Neural progenitor cell (in vitro differentiated cells): ENCODE measurements at regions not wholly inside any gene's neighbourhood (a gene's known extent, or its start where the extent isn't known, plus 50 kb on each side); places are given as distances from the start of the nearest gene placed in this dataset.

Experiments
- DNase-seq: peaks from one replicate; pipeline ENCODE4 v3.0.0-alpha.2; 2016; ENCODE audit warnings: low spot score
- H2AFZ ChIP-seq: fragments of 200-600 bp; sonication (generic); replicated peaks from 2 replicates; pipeline ENCODE4 v1.6.1; 2016; ENCODE audit warnings: antibody characterized with exemption
- H3F3A ChIP-seq: fragments of 200-600 bp; sonication (generic); 2 replicates; pipeline ENCODE4 v1.6.1; 2016; ENCODE audit warnings: antibody characterized with exemption, low read depth
- H3K27ac ChIP-seq: fragments of 200-600 bp; sonication (generic); 2 replicates; pipeline ENCODE4 v1.5.1; 2016; ENCODE audit warnings: mild to moderate bottlenecking
- H3K27me3 ChIP-seq: fragments of 200-600 bp; sonication (generic); 2 replicates; pipeline ENCODE4 v1.6.1; 2016; ENCODE audit warnings: mild to moderate bottlenecking, moderate library complexity
- H3K36me3 ChIP-seq: fragments of 200-600 bp; sonication (generic); 2 replicates; pipeline ENCODE4 v1.5.1; 2016
- H3K4me1 ChIP-seq: fragments of 200-600 bp; sonication (generic); 2 replicates; pipeline ENCODE4 v1.6.1; 2016; ENCODE audit warnings: mixed run types
- H3K4me2 ChIP-seq: fragments of 200-600 bp; sonication (generic); 2 replicates; pipeline ENCODE4 v1.6.1; 2016
- H3K4me3 ChIP-seq: fragments of 200-600 bp; sonication (generic); 2 replicates; pipeline ENCODE4 v1.5.1; 2016
- H3K79me2 ChIP-seq: fragments of 200-600 bp; sonication (generic); 2 replicates; pipeline ENCODE4 v1.6.1; 2016; ENCODE audit warnings: low read depth
- H3K9ac ChIP-seq: fragments of 200-600 bp; sonication (generic); 2 replicates; pipeline ENCODE4 v1.6.1; 2016
- H3K9me3 ChIP-seq: fragments of 200-600 bp; sonication (generic); 2 replicates; pipeline ENCODE4 v1.5.1; 2016; ENCODE audit warnings: low read depth
- H4K20me1 ChIP-seq: fragments of 200-600 bp; sonication (generic); 2 replicates; pipeline ENCODE4 v1.6.1; 2016; ENCODE audit warnings: low read depth
- H3K27ac Mint-ChIP-seq: 3 replicates; pipeline ENCODE4 v1.8.0; 2021; ENCODE audit warnings: mixed read lengths
- H3K27me3 Mint-ChIP-seq: 2 replicates; pipeline ENCODE4 v1.8.0; 2022; ENCODE audit warnings: low read depth, mild to moderate bottlenecking, inconsistent platforms, moderate library complexity, mixed read lengths; ENCODE audit not compliant: insufficient read depth
- H3K36me3 Mint-ChIP-seq: 3 replicates; pipeline ENCODE4 v1.8.0; 2021; ENCODE audit warnings: mixed read lengths
- H3K4me1 Mint-ChIP-seq: 3 replicates; pipeline ENCODE4 v1.8.0; 2021; ENCODE audit warnings: mixed read lengths
- H3K4me3 Mint-ChIP-seq: 3 replicates; pipeline ENCODE4 v1.8.0; 2021; ENCODE audit warnings: mild to moderate bottlenecking, moderate library complexity, mixed read lengths
- H3K9me3 Mint-ChIP-seq: 3 replicates; pipeline ENCODE4 v1.8.0; 2020; ENCODE audit warnings: mixed read lengths
- EZH2 ChIP-seq: fragments of 200-600 bp; sonication (generic); IDR thresholded peaks from 2 replicates; pipeline ENCODE4 v1.6.1; 2017; ENCODE audit warnings: antibody characterized with exemption, mild to moderate bottlenecking, moderate library complexity
- EZH2phosphoT487 ChIP-seq: fragments of 200-600 bp; sonication (generic); IDR thresholded peaks from 2 replicates; pipeline ENCODE4 v1.6.1; 2017; ENCODE audit warnings: antibody characterized with exemption
- TF ChIP-seq, protein P1 (sequence below): fragments of 200-600 bp; sonication (generic); IDR thresholded peaks from 2 replicates; pipeline ENCODE4 v1.5.1; 2017; ENCODE audit warnings: antibody characterized with exemption, mild to moderate bottlenecking

DNA sequence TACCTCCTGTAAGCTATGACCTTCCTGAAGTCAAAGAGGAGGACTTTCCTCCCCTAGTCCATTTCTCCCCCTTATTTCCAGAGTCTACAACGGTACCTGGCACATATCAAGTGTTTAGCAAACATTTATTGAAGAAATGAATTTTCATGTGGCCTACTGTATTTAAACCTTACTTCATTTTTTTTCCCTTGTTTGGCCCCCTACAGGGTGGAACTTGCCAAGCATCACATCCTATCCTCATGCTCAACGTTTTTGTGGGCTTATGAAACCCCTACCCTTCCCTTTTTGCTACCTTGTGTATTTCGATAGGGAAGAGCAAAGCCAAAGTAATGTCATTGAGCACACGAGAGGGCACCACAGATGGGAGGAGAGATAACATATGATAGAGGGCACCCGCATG, 1857.8 kb upstream of the WWC1 start:
- H3K27me3 Mint-ChIP-seq = no peaks in the 10 kb centered on the region
- H3K27ac Mint-ChIP-seq = no peak overlapping the region
- H3K27ac ChIP-seq = no peak overlapping the region
- no peaks in the 10 kb centered on the region for H3K9me3 ChIP-seq
- H3K36me3 ChIP-seq = no peaks in the 10 kb centered on the region
- H3K9ac ChIP-seq = no peak overlapping the region
- peaks cover 45% of the 10 kb centered on the region for H3K4me1 Mint-ChIP-seq
- H3K4me3 ChIP-seq = no peak overlapping the region
- H4K20me1 ChIP-seq = no peaks in the 10 kb centered on the region
- TF ChIP-seq EZH2 (no peak), EZH2phosphoT487 (no peak)
- TF ChIP-seq, protein P1, sequence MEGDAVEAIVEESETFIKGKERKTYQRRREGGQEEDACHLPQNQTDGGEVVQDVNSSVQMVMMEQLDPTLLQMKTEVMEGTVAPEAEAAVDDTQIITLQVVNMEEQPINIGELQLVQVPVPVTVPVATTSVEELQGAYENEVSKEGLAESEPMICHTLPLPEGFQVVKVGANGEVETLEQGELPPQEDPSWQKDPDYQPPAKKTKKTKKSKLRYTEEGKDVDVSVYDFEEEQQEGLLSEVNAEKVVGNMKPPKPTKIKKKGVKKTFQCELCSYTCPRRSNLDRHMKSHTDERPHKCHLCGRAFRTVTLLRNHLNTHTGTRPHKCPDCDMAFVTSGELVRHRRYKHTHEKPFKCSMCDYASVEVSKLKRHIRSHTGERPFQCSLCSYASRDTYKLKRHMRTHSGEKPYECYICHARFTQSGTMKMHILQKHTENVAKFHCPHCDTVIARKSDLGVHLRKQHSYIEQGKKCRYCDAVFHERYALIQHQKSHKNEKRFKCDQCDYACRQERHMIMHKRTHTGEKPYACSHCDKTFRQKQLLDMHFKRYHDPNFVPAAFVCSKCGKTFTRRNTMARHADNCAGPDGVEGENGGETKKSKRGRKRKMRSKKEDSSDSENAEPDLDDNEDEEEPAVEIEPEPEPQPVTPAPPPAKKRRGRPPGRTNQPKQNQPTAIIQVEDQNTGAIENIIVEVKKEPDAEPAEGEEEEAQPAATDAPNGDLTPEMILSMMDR = no peak
- H3K9me3 Mint-ChIP-seq = no peaks in the 10 kb centered on the region
- H3F3A ChIP-seq = peaks cover 41% of the 10 kb centered on the region
- H3K4me1 ChIP-seq = peaks cover 37% of the 10 kb centered on the region
- no peak overlapping the region for H3K4me2 ChIP-seq
- H3K4me3 Mint-ChIP-seq = no peak overlapping the region
- H3K27me3 ChIP-seq = no peaks in the 10 kb centered on the region
- no peak overlapping the region for H2AFZ ChIP-seq
- DNase-seq = no peak
- no peaks in the 10 kb centered on the region for H3K79me2 ChIP-seq
- H3K36me3 Mint-ChIP-seq = no peaks in the 10 kb centered on the region

DNA sequence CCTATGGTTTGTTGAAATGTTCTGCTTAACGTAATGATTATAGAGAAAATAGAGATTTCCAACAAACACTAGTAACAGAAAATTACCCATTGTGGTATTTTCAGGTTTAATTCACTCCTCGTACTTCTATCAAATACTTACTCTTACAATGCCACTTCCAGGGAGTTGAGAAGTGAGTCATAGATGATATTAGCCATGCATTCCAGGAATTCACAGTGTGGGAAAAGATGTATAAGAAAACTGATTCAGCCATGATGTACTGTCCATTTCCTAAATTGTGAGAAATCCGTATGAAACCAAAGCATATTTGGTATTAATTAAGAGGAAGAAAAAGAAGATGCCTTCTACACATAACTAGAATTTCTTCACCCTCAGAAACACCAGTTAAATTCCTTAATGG, 1854.6 kb upstream of the WWC1 start:
- Mint-ChIP-seq H3K36me3 (no peaks in the 10 kb centered on the region), H3K4me1 (peaks cover 16% of the 10 kb centered on the region), H3K27ac (peak overlapping the region; percentile 88), H3K9me3 (no peaks in the 10 kb centered on the region), H3K4me3 (no peak overlapping the region), H3K27me3 (peaks cover 5% of the 10 kb centered on the region)
- Histone ChIP-seq H4K20me1 (no peaks in the 10 kb centered on the region), H3F3A (peaks cover 9% of the 10 kb centered on the region), H3K27ac (no peak overlapping the region), H2AFZ (no peak overlapping the region), H3K79me2 (no peaks in the 10 kb centered on the region), H3K36me3 (no peaks in the 10 kb centered on the region), H3K4me2 (no peak overlapping the region), H3K9ac (no peak overlapping the region), H3K4me3 (no peak overlapping the region), H3K27me3 (no peaks in the 10 kb centered on the region), H3K9me3 (no peaks in the 10 kb centered on the region), H3K4me1 (peaks cover 6% of the 10 kb centered on the region)
- no peak for DNase-seq
- no peak for TF ChIP-seq EZH2phosphoT487
- no peak for TF ChIP-seq EZH2
- TF ChIP-seq, protein P1 = no peak

DNA sequence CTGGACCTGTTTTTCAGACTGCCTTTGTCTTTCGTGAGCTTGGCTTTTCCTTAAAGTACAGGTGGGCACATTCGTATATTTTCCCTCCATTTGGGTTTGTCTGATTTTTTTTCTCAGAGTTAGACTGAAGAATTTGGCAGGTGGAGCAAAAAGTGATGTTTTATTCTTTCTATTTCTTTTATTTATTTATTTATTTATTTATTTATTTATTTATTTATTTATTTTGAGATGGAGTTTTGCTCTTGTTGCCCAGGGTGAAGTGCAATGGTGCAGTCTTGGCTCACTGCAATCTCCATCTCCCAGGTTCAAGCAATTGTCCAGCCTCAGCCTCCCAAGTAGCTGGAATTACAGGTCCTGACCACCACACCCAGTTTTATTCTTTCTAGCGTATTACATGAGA, 1805.1 kb upstream of the WWC1 start:
- H3K4me1 Mint-ChIP-seq = peaks cover 6% of the 10 kb centered on the region
- no peak for TF ChIP-seq EZH2phosphoT487
- TF ChIP-seq, protein P1 = no peak
- no peak for TF ChIP-seq EZH2
- Histone ChIP-seq H3F3A (no peaks in the 10 kb centered on the region), H3K9ac (no peak overlapping the region), H3K36me3 (no peaks in the 10 kb centered on the region), H3K79me2 (no peaks in the 10 kb centered on the region), H3K27me3 (no peaks in the 10 kb centered on the region), H3K9me3 (no peaks in the 10 kb centered on the region), H3K4me1 (peaks cover 4% of the 10 kb centered on the region), H3K27ac (no peak overlapping the region), H2AFZ (no peak overlapping the region), H4K20me1 (no peaks in the 10 kb centered on the region), H3K4me3 (no peak overlapping the region), H3K4me2 (no peak overlapping the region)
- no peaks in the 10 kb centered on the region for H3K36me3 Mint-ChIP-seq
- no peak for DNase-seq
- H3K27me3 Mint-ChIP-seq = no peaks in the 10 kb centered on the region
- no peak overlapping the region for H3K4me3 Mint-ChIP-seq
- H3K27ac Mint-ChIP-seq = peak overlapping the region; percentile 37
- H3K9me3 Mint-ChIP-seq = no peaks in the 10 kb centered on the region
